BJ (cell line): ENCODE measurements at regions not wholly inside any gene's neighbourhood (a gene's known extent, or its start where the extent isn't known, plus 50 kb on each side); places are given as distances from the start of the nearest gene placed in this dataset.

Source experiments
- CTCF ChIA-PET: fragments of 350-600 bp; formaldehyde crosslinking; extraction: SDS; loops from one replicate; lab custom pipeline; 2021; ENCODE audit warnings: antibody characterized with exemption, inconsistent platforms; lab: Yijun Ruan, JAX
- POLR2A ChIA-PET: fragments of 300-600 bp; sonication (Branson Sonifier 250); formaldehyde crosslinking; extraction: SDS; loops from one replicate; lab custom pipeline; 2021; ENCODE audit warnings: antibody characterized with exemption; lab: Charles Lee
- DNase-seq: peaks from one replicate; pipeline ENCODE4 v3.0.0-alpha.2; 2011; ENCODE audit warnings: low read depth
- H3K27me3 ChIP-seq: 2 replicates; pipeline ENCODE4 v1.6.0; 2011; ENCODE audit warnings: low read length; ENCODE audit not compliant: control insufficient read depth, insufficient read depth
- H3K36me3 ChIP-seq: 2 replicates; pipeline ENCODE4 v1.5.1; 2011; ENCODE audit warnings: low read length; ENCODE audit not compliant: control insufficient read depth, insufficient read depth
- H3K4me3 ChIP-seq: 2 replicates; pipeline ENCODE4 v1.5.1; 2011; ENCODE audit warnings: low read depth, mild to moderate bottlenecking, control low read depth, low read length
- CTCF ChIP-seq: IDR thresholded peaks from 2 replicates; pipeline ENCODE4 v1.5.1; 2011; ENCODE audit warnings: low read depth, mild to moderate bottlenecking, control low read depth, inconsistent platforms, low read length, moderate library complexity; ENCODE audit not compliant: insufficient read depth

GRCh38 chr1:221989741-221990140 is 247.9 kb upstream of the DUSP10 start:
- no peak overlapping the region for H3K4me3 ChIP-seq

DNA sequence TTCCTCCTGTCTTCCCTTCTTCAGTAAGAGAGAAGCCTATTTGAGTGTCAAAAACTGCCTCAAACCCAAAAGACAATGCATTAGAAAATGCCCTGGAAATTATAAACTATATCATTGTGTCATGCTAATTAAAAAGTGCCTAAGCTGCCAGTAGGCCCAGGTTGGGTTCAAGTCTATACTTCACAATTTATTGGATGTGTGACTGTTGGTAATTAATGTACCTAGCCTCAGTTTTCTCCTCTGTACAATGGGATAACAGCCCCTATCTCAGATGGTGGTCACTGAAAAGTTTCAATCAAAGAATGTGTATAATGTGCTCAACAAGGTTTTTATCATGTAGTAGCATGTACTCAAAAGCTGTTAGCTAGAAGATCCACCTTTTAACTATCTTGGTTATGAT is 246.9 kb upstream of the DUSP10 start:
- Histone ChIP-seq H3K27me3 (no peaks in the 10 kb centered on the region), H3K4me3 (no peak overlapping the region), H3K36me3 (no peaks in the 10 kb centered on the region)
- CTCF ChIA-PET: no interaction called here
- TF ChIP-seq CTCF: no peak
- no peak for DNase-seq
- POLR2A ChIA-PET: no interaction called here

More at GRCh38 chr1:221989741-221990140, 247.9 kb upstream of the DUSP10 start:
- ChIA-PET POLR2A (no interaction called here), CTCF (interaction anchor here (0.9 kb wide), 1 partner anchor 48 kb away, joined by 3 read pairs; no protein-coding TSS in a partner anchor)
- H3K36me3 ChIP-seq: no peaks in the 10 kb centered on the region
- H3K27me3 ChIP-seq: no peaks in the 10 kb centered on the region
- no peak for DNase-seq
- TF ChIP-seq CTCF: no peak

GRCh38 chr1:221987860-221988520 is 246.1 kb upstream of the DUSP10 start:
- Histone ChIP-seq H3K36me3 (no peaks in the 10 kb centered on the region), H3K4me3 (no peak overlapping the region), H3K27me3 (no peaks in the 10 kb centered on the region)
- ChIA-PET CTCF (no interaction called here), POLR2A (no interaction called here)
- TF ChIP-seq CTCF: no peak
- DNase-seq: no peak

GRCh38 chr1:221983444-221983843 is 241.6 kb upstream of the DUSP10 start:
- Histone ChIP-seq H3K4me3 (no peak overlapping the region), H3K27me3 (no peaks in the 10 kb centered on the region), H3K36me3 (no peaks in the 10 kb centered on the region)
- CTCF ChIA-PET: interaction anchor here (0.7 to 1.4 kb wide), 4 partner anchors 10 to 472 kb away, joined by 3 to 4 read pairs (median 3); no protein-coding TSS in a partner anchor
- DNase-seq: no peak
- POLR2A ChIA-PET: no interaction called here
- no peak for TF ChIP-seq CTCF

GRCh38 chr1:221981461-221981860 is 239.6 kb upstream of the DUSP10 start:
- Histone ChIP-seq H3K36me3 (no peaks in the 10 kb centered on the region), H3K27me3 (no peaks in the 10 kb centered on the region), H3K4me3 (no peak overlapping the region)
- TF ChIP-seq CTCF: no peak
- ChIA-PET CTCF (interaction anchor here (1.2 kb wide), 1 partner anchor 10 kb away, joined by 3 read pairs; no protein-coding TSS in a partner anchor), POLR2A (no interaction called here)
- no peak for DNase-seq
